Fibroblast of skin of abdomen (primary cell): ENCODE measurements at regions not wholly inside any gene's neighbourhood (a gene's known extent, or its start where the extent isn't known, plus 50 kb on each side); places are given as distances from the start of the nearest gene placed in this dataset.

Experiments used
- DNase-seq: peaks from one replicate; pipeline ENCODE4 v3.0.0-alpha.2; 2013

DNA sequence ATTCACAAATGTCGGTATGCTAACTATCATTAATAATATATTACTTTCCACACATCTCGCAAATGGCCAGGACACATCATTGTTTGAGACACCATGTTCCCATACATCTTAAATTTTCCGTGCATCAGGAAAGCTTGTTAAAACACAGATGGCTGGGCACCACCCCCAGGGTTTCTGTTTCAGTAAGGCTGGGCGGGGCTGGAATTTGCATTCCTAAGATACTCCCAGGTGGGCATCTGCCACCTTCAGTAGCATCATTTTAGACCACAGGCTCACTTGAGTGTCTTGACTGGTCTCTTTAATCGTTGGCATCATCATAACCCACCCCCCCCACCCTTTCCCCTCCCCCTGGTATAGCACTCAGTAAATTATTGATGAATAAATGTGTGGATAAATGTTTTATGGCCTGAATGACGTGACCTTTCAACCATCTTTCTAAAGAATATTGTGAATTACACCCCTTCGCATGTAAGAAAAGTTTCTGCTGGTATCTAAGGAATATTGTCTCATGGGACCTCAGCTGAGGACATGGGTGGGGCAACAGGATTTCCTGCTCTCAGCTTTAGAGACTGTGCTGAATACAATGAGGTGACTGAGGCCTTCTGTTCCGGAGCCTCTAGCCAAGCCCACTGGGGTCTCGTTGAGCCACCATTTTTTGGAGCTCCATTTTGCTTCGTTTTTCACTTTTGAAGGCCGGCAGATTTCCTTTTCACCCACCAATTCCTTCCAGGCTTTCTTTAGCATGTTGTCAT is 124.1 kb upstream of the NEDD9 start:
- no peak for DNase-seq

- peak; percentile 71 for DNase-seq
Observed at GRCh38 chr6:11353921-11354389, 121.5 kb upstream of the NEDD9 start.

DNA sequence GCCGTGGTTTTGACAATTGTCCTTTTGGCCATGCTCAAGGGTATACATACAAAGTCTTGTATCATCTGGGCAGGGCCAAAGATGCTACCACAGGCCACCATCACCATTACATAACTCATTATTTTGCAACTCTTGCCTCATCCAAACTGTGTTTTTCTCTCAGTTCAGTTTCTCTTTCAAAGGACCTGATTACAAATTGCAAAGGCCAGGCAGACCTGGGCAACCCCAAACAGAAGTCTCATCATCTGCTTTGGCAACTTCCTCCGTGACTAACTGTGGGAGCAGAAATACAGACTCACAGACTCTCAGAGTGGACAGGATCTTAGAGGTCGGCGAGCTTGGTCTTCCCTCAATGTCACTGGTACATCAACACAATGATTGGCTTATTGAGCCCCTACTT is 117.8 kb upstream of the NEDD9 start:
- no peak for DNase-seq

- DNase-seq: no peak
Observed at GRCh38 chr6:11349880-11350279, 117.4 kb upstream of the NEDD9 start.

DNA sequence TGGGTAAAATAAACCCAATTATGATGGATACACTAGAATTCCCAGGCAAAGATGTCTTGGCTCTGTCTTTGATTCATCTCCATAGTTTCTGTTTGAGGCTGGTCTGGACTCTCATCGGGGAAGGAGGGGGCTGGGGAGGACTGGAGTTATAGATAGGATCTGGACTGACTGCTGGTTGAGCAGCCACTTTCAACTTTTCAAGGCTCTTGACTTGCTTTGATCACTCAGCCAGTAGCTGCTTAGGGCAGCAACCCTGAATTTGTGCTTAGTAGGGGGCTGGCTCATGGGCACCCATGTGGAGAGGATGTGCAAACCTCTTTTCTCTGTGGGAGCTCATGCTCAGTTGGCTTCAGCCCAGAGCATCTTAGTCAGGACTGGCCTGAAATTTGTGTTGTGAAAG is 114.0 kb upstream of the NEDD9 start:
- DNase-seq: no peak

GRCh38 chr6:11345536-11345935 is 113.1 kb upstream of the NEDD9 start:
- DNase-seq: no peak

DNA sequence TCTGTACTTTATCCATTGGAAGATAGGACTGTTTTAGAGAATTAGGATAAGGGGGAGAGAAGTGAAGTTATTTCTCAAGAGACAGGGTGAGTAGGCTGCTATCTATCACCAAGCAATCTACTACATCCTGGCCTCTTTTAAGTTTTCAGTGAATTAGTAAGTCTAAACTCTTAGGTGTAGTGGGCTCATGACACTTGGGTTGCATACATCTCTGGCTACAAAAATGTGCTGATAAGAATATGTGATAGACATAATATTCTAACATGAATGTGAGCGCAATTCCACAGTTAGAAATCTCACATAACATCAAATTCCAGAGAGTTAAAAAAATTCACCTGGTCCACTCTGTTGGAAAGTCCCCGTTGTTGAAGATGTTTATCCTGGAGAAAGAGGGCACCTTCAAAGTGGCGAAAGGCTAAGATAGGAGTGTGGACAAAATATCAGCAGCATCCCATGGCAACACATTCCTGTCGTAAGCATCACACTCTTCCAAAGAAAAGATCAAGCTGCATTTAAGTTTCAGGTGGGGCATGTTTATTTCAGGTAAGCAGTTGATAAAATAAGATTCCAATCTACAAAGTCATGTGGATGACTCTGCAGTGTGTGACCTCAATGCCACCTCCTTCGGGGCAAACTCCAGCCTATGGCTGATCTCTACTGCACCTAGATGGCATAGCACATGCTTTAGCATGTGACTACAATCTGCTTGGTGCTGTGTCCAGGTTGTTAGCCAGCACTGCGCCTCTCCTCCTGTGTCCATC is 111.7 kb upstream of the NEDD9 start:
- no peak for DNase-seq

DNA sequence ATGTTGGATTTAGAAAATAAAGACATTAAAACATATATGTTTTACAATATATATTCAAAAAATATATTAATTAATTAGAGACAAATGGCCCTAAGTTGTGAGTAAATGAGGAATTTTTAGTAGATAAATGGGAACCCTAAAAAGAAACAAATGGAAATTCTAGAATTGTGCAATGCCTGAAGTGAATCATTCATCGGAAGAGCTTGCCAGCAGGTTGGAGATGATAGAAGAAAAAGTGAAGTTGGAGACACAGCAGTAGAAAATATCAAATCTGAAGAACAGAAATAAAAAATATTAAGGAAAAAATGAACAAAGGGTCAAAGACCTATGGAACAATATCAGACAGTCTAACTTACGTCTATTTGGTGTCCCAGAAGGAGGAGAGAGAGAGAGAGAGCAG is 109.4 kb upstream of the NEDD9 start:
- peak; percentile 38 for DNase-seq

DNA sequence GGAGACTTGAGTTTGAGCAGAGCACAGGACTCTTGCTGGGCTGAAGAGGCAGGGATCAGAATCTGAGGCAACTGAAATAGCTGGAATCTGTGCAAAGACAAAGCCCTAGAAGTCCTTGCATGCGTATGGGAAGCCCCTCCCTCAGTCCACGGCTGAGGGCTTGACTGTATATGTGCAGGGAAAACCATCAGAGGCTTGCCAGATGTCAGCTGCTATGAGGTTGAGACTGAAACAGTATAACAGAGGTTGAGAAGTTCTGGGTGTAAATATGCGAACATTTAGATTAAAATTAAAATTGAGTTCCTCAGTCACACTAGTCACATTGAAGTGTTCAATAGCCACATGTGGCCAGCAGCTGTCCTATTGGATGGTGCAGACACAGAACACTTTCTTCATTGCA is 108.8 kb upstream of the NEDD9 start:
- no peak for DNase-seq

- no peak for DNase-seq
Observed at GRCh38 chr6:11339380-11339779, 106.9 kb upstream of the NEDD9 start.

DNA sequence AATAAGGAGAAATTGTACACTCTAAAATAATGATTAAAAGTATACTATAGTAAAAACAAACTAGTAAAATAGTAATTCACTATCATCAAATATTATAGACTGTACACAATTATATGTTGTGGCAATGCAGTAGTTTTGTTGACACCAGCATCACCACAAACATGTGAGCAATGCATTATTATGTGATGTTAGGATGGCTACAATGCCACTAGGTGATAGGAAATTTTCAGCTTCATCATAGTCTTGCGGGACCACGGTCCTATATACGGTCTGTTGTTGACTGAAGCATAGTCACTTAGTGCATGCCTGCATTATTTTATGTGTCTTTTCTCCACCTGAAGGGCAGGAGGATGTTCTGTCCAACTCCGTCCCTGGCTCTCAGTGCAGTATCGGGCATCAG is 104.8 kb upstream of the NEDD9 start:
- no peak for DNase-seq

- DNase-seq: no peak
Observed at GRCh38 chr6:11335826-11336225, 103.4 kb upstream of the NEDD9 start.

DNA sequence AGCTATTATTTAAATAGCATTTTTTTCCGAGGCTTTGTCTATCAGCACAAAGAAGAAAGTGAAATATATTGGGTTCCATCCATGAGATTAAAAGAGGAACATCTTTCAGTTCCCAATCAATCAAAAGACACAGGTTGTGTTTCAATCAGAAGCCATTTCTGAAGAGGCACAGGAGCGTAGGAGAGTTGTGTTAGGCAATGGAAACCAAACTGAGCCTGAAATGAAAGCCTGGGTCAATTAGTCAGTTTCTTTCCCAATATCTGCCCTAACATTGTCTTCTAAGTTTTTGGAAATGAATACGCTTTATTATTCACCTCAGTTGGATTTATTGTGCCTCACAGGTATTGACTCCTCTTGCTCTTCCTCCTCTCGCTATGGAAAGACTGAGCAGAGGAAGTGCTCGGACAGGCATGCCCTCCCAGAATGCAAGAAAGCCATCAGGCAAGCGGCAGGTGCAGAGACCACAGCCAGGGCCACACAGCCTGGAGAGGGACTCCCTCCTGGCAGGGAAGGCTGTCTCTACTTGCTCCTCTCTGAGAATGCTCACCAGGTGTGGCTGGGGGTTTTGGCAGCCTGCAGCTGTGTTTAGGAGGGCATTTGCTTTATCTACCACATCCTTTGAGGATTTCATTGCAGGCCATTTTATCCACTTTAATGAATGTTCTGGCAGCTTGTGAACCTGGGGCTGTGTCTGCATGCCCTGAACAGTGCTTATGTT is 100.8 kb upstream of the NEDD9 start:
- no peak for DNase-seq

- no peak for DNase-seq
Observed at GRCh38 chr6:11332463-11332862, 100.0 kb upstream of the NEDD9 start.

GRCh38 chr6:11331111-11331510 is 98.6 kb upstream of the NEDD9 start:
- no peak for DNase-seq

GRCh38 chr6:11330413-11330760 is 97.9 kb upstream of the NEDD9 start:
- no peak for DNase-seq

GRCh38 chr6:11329726-11330412 is 97.4 kb upstream of the NEDD9 start:
- no peak for DNase-seq

DNA sequence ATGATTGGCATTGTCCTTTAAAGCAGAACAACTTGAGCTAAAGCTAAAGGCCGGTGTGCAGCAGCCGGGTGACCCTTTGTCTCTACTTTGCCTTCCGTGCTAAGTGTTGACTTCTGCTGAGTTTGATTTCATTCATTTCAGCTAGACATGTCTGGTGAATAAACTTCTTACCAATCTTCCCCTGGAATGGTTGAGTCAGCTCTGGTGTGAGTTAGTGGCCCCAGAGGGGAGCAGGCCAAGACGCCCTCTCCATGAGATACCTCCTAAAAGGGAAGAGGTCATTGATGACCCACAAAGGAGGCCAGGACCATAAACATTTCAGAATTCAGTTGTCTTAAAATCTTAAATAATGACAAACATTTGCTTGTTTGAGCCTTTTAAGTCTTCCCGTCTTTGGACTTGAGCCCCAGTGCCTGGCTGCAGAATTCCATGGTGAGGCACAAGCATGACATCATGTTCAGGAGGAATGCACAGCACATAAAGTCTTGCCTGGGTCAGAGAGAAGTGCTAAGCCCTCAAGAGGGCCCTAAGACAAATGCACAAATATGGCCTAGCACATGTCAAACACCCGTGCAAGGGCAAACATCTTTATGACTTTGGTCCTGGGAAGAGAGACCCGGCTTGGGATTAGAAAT is 96.3 kb upstream of the NEDD9 start:
- peak; percentile 77 for DNase-seq

DNA sequence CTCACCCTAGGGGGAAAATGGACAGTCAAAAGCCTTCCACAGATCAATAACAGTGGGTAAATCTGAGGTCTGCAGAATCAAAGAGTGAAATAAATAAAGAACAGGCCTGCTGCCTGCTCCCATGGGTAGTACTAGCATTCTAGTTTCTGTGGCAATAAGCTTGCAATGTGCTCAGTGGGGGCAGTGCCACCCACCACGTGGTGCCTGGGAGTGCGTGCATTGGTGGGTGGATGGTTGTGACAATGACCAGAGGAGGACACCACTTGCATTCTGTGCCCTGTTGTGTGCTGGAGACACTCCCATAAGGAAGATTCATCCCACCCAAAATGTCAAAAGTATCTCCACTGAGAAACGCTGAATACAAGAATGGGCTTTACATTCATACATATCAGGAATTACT is 95.5 kb upstream of the NEDD9 start:
- no peak for DNase-seq

DNA sequence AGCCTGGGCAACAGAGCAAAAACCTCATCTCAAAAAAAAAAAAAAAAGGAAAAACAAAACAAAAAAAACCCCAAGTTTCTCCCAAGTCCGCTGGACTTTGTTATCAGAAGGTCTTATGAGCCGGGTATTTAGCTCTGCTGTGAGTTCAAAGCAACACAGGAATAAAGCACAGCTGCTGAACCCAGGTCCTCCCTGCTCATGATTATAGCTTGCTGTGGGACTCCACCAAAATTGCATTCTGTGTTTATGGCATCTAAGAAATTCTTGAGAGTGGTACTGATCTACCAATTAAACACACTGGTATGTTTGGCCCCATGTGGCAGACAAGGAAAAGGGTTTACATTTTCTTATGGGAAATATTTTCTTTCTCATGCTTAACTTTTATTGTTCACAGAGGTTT is 93.6 kb upstream of the NEDD9 start:
- DNase-seq: no peak

GRCh38 chr6:11324453-11325015 is 92.1 kb upstream of the NEDD9 start:
- DNase-seq: no peak
